NCI-H187 treated with DMSO at 0.1 percent for 48 hours (cell line): ENCODE measurements at regions not wholly inside any gene's neighbourhood (a gene's known extent, or its start where the extent isn't known, plus 50 kb on each side); places are given as distances from the start of the nearest gene placed in this dataset.

Experiments
- DNase-seq: peaks from one replicate; lab custom pipeline; 2025; lab: John Stamatoyannopoulos, UW

- no peak for DNase-seq
Measured at GRCh38 chr11:131301306-131301705, 69.1 kb upstream of the NTM start.

- DNase-seq: no peak
Measured at GRCh38 chr11:131302836-131303235, 67.6 kb upstream of the NTM start.

GRCh38 chr11:131303611-131304119, 66.8 kb upstream of the NTM start:
- DNase-seq: no peak

GRCh38 chr11:131305005-131305404, 65.4 kb upstream of the NTM start:
- no peak for DNase-seq

- DNase-seq: no peak
Measured at GRCh38 chr11:131307506-131307905, 62.9 kb upstream of the NTM start.

GRCh38 chr11:131309776-131310175, 60.6 kb upstream of the NTM start:
- no peak for DNase-seq

- peak; percentile 85 for DNase-seq
Measured at GRCh38 chr11:131311776-131312514, 58.5 kb upstream of the NTM start.
